ENCODE measurements at regions not wholly inside any gene's neighbourhood (a gene's known extent, or its start where the extent isn't known, plus 50 kb on each side); places are given as distances from the start of the nearest gene placed in this dataset.

GRCh38 chr13:75186379-75186778 is 295.6 kb downstream of the TBC1D4 start (continued):
- TF ChIP-seq ETS1 (IDR thresholded peaks at IDR 0.05) (no peak), NANOG (IDR thresholded peaks at IDR 0.05; ENCODE audit: borderline replicate concordance) (no peak), CTCF (conservative IDR thresholded peaks at IDR 0.05; ENCODE audit: low read depth in 2 of 2) (no peak), CREB1 (CRISPR knock-in tag; IDR thresholded peaks at IDR 0.05; ENCODE audit: low read depth) (no peak), ZNF114 (CRISPR knock-in tag; IDR thresholded peaks at IDR 0.05) (no peak)

DNA sequence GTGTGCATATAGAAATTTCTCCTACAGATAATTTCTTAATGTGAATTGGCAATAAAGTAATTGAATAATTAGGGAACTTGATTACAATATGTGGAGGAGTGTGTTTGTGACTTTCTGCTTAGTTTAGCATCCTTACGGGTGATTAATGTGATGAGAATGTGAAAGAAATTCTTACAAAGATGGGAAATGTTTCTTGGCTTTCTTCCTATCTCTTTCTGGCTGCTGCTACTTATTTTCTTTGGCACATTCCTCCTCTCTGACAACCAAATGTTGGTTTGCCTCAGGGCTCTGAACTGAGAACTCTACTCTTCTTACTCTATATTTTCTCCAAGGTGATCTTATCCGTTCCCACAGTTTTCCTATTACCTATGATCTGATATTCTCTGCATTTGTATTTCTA is 300.1 kb downstream of the TBC1D4 start:
- Histone ChIP-seq H3K4me1 (ENCODE audit: insufficient read depth) (no peaks in the 10 kb centered on the region), H3F3A (replicated peaks; ENCODE audit: low read depth) (no peaks in the 10 kb centered on the region), H3K4me3 (no peak overlapping the region), H3K27me3 (ENCODE audit: insufficient read depth) (no peaks in the 10 kb centered on the region), H2AFZ (no peak overlapping the region), H3K4me2 (no peak overlapping the region), H3K36me3 (ENCODE audit: insufficient read depth) (no peaks in the 10 kb centered on the region), H3K27ac (ENCODE audit: low read depth) (no peak overlapping the region), H3K79me2 (replicated peaks; ENCODE audit: insufficient read depth) (no peaks in the 10 kb centered on the region), H3K9me2 (ENCODE audit: insufficient read depth) (peaks cover 8% of the 10 kb centered on the region; the same call in 1 of the 2 replicates), H4K20me1 (replicated peaks; ENCODE audit: insufficient read depth) (no peaks in the 10 kb centered on the region)
- Mint-ChIP-seq H3K9me3 (peaks cover 18% of the 10 kb centered on the region), H3K4me3 (no peak overlapping the region), H3K4me1 (no peaks in the 10 kb centered on the region), H3K27ac (no peak overlapping the region), H3K27me3 (ENCODE audit: insufficient read depth, low read depth, poor library complexity) (peaks cover 2% of the 10 kb centered on the region), H3K36me3 (ENCODE audit: low read depth) (peaks cover 11% of the 10 kb centered on the region; the same call in 2 of the 3 replicates)
- DNase-seq (ENCODE audit: low spot score) = no peak
- ATAC-seq = no peak
- no peak for TF ChIP-seq ETS1 (IDR thresholded peaks at IDR 0.05)
- TF ChIP-seq ZNF114 (CRISPR knock-in tag; IDR thresholded peaks at IDR 0.05) = no peak
- no peak for TF ChIP-seq CTCF (conservative IDR thresholded peaks at IDR 0.05; ENCODE audit: low read depth in 2 of 2)
- no peak for TF ChIP-seq EZH2phosphoT487 (IDR thresholded peaks at IDR 0.05; ENCODE audit: unreplicated experiment)
- no peak for TF ChIP-seq ZNF331 (CRISPR knock-in tag; IDR thresholded peaks at IDR 0.05; ENCODE audit: low read depth)
- TF ChIP-seq, protein P1, sequence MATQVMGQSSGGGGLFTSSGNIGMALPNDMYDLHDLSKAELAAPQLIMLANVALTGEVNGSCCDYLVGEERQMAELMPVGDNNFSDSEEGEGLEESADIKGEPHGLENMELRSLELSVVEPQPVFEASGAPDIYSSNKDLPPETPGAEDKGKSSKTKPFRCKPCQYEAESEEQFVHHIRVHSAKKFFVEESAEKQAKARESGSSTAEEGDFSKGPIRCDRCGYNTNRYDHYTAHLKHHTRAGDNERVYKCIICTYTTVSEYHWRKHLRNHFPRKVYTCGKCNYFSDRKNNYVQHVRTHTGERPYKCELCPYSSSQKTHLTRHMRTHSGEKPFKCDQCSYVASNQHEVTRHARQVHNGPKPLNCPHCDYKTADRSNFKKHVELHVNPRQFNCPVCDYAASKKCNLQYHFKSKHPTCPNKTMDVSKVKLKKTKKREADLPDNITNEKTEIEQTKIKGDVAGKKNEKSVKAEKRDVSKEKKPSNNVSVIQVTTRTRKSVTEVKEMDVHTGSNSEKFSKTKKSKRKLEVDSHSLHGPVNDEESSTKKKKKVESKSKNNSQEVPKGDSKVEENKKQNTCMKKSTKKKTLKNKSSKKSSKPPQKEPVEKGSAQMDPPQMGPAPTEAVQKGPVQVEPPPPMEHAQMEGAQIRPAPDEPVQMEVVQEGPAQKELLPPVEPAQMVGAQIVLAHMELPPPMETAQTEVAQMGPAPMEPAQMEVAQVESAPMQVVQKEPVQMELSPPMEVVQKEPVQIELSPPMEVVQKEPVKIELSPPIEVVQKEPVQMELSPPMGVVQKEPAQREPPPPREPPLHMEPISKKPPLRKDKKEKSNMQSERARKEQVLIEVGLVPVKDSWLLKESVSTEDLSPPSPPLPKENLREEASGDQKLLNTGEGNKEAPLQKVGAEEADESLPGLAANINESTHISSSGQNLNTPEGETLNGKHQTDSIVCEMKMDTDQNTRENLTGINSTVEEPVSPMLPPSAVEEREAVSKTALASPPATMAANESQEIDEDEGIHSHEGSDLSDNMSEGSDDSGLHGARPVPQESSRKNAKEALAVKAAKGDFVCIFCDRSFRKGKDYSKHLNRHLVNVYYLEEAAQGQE (IDR thresholded peaks at IDR 0.05; ENCODE audit: unreplicated experiment) = no peak
- TF ChIP-seq NANOG (IDR thresholded peaks at IDR 0.05; ENCODE audit: borderline replicate concordance) = no peak
- TF ChIP-seq STAT1 (IDR thresholded peaks at IDR 0.05; ENCODE audit: unreplicated experiment) = no peak
